Panc1 (cell line): ENCODE measurements at regions not wholly inside any gene's neighbourhood (a gene's known extent, or its start where the extent isn't known, plus 50 kb on each side); places are given as distances from the start of the nearest gene placed in this dataset.

ENCODE experiments used
- POLR2AphosphoS5 ChIP-seq: IDR thresholded peaks from 2 replicates; pipeline ENCODE4 v1.6.1; 2012; ENCODE audit warnings: mild to moderate bottlenecking, low read depth, low read length, moderate library complexity
- SIN3A ChIP-seq: IDR thresholded peaks from 2 replicates; pipeline ENCODE4 v1.6.1; 2012; ENCODE audit warnings: low read depth, mild to moderate bottlenecking, low read length, moderate library complexity, borderline replicate concordance; ENCODE audit not compliant: insufficient read depth
- TCF7L2 ChIP-seq: IDR thresholded peaks from 2 replicates; pipeline ENCODE4 v1.6.1; 2011; ENCODE audit warnings: mild to moderate bottlenecking, low read depth, low read length, inconsistent platforms
- TF ChIP-seq, protein P1 (sequence below): fragments of 450-650 bp; IDR thresholded peaks from 2 replicates; pipeline ENCODE4 v1.5.1; 2017; ENCODE audit warnings: mild to moderate bottlenecking
- TF ChIP-seq, protein P2 (sequence below), 2 experiments: IDR thresholded peaks; 2 replicates each; pipeline ENCODE4 v1.6.1; 2011 to 2012; ENCODE audit warnings: low read depth in 2 of 2, control low read depth in 1 of 2, low read length in 1 of 2, mild to moderate bottlenecking in 1 of 2, moderate library complexity in 1 of 2; ENCODE audit not compliant: insufficient read depth in 1 of 2

- TF ChIP-seq, protein P1, sequence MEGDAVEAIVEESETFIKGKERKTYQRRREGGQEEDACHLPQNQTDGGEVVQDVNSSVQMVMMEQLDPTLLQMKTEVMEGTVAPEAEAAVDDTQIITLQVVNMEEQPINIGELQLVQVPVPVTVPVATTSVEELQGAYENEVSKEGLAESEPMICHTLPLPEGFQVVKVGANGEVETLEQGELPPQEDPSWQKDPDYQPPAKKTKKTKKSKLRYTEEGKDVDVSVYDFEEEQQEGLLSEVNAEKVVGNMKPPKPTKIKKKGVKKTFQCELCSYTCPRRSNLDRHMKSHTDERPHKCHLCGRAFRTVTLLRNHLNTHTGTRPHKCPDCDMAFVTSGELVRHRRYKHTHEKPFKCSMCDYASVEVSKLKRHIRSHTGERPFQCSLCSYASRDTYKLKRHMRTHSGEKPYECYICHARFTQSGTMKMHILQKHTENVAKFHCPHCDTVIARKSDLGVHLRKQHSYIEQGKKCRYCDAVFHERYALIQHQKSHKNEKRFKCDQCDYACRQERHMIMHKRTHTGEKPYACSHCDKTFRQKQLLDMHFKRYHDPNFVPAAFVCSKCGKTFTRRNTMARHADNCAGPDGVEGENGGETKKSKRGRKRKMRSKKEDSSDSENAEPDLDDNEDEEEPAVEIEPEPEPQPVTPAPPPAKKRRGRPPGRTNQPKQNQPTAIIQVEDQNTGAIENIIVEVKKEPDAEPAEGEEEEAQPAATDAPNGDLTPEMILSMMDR = no peak
- TF ChIP-seq POLR2AphosphoS5 = no peak
- no peak for TF ChIP-seq SIN3A
- no peak for TF ChIP-seq TCF7L2
- TF ChIP-seq, protein P2, sequence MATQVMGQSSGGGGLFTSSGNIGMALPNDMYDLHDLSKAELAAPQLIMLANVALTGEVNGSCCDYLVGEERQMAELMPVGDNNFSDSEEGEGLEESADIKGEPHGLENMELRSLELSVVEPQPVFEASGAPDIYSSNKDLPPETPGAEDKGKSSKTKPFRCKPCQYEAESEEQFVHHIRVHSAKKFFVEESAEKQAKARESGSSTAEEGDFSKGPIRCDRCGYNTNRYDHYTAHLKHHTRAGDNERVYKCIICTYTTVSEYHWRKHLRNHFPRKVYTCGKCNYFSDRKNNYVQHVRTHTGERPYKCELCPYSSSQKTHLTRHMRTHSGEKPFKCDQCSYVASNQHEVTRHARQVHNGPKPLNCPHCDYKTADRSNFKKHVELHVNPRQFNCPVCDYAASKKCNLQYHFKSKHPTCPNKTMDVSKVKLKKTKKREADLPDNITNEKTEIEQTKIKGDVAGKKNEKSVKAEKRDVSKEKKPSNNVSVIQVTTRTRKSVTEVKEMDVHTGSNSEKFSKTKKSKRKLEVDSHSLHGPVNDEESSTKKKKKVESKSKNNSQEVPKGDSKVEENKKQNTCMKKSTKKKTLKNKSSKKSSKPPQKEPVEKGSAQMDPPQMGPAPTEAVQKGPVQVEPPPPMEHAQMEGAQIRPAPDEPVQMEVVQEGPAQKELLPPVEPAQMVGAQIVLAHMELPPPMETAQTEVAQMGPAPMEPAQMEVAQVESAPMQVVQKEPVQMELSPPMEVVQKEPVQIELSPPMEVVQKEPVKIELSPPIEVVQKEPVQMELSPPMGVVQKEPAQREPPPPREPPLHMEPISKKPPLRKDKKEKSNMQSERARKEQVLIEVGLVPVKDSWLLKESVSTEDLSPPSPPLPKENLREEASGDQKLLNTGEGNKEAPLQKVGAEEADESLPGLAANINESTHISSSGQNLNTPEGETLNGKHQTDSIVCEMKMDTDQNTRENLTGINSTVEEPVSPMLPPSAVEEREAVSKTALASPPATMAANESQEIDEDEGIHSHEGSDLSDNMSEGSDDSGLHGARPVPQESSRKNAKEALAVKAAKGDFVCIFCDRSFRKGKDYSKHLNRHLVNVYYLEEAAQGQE (IDR thresholded peaks at IDR 0.05; ENCODE audit: insufficient read depth in 1 of 2, low read depth in 2 of 2, low read length in 1 of 2) = no peak
Measured at GRCh38 chr1:212557739-212558692, 50.5 kb upstream of the ATF3 start.
